Left renal pelvis (tissue), 4 donors: ENCODE measurements at regions not wholly inside any gene's neighbourhood (a gene's known extent, or its start where the extent isn't known, plus 50 kb on each side); places are given as distances from the start of the nearest gene placed in this dataset.

Experiments
- DNase-seq, 4 donors: peaks; one replicate each; pipeline ENCODE4 v3.0.0-alpha.2; 2013; ENCODE audit warnings: low read depth in 4 of 4, low spot score in 3 of 4

DNA sequence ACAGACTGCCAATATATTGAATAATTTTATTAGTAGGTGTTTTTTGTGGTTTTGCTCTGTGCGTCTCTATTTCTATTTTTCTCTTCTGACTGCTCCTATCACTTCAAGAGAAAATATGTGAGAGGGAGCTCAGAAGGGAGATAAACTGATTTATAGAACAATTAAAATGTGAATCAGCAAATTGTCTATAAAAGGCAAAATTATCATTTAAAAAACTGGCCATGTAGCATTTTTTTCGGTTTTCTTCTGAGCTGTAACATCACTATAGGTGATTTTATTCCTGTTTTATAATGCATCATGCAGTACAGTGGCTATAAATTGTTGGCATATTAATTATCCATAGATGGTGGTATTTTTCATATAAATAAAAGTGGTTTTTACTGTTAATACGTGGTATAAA, 416.5 kb downstream of the DOK5 start:
- no peak for DNase-seq

GRCh38 chr20:54879393-54879792, 404.0 kb downstream of the DOK5 start:
- no peak for DNase-seq

GRCh38 chr20:54875307-54875706, 399.9 kb downstream of the DOK5 start:
- no peak for DNase-seq

DNA sequence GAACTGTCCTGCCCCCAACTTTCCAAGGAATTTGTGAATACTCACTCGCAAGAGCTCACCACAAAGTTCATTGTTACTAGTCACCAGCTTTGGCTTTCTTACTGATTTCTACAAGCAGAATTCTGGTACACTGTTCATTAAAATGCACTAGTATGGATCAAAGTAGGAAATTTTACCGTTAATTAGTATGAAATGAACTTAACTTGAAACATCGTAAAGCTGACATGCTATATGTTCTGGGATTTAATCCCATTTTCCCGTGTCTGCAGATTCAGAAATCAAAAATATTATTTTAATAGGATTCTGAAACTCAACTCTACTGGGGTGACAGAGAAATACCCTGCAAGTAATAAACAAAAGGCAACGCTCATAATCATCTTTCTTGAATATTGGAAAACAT, 399.3 kb downstream of the DOK5 start:
- no peak for DNase-seq

DNA sequence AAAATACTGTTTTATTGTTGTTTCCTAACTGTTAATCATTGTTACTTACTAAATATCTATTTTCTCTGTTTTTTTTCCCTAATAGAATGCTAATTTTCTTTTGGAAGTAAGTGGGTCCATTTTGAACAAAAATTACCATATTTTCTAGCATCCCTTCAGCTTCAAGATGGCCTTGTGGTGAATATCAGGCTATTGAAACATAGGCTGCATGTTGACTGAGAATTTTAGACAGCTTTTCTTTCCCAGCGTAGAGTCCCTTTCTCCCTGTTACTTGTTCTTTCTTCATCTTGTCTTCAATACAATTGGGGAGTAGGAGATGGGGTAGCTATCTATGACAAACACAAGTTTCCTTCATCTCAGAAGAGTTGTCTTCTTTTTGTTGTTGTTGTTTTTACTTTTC, 397.0 kb downstream of the DOK5 start:
- DNase-seq: no peak

DNA sequence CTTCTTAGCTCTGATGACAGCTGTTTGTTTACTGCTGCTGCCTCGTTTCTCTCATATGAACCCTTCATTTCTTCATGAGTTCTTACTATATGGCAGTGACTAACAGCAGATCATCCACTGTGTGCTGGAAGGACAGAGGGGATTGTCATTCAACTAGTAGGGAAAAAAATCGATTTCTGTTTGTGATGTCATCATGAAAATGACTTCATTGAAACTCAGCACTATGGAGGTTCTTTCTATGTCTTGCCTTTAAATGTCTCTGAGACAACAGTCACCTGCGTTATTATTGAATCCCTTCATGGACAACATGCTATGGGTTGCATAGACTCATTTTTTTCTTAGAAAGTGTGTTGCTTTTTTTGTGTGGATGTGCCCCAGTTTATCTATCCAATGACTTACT, 394.4 kb downstream of the DOK5 start:
- DNase-seq: no peak

DNA sequence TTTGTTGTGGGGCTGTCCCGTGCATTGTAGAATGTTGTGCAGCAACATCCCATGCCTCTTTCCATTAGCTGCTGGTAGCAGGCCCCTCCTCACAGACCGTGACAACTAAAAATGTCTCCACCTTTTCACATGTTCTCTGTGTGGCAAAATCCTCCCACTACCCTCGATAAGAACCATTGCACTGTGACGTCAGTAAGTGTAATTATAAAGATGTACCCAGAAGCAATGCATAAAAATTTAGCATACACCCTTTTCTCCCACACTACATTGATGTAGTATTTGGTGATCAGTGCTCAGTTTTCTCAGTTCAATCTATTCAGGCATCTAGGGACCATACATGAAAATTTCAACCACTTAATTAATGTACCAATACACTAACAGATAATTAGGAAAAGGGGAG, 389.9 kb downstream of the DOK5 start:
- DNase-seq: no peak

DNA sequence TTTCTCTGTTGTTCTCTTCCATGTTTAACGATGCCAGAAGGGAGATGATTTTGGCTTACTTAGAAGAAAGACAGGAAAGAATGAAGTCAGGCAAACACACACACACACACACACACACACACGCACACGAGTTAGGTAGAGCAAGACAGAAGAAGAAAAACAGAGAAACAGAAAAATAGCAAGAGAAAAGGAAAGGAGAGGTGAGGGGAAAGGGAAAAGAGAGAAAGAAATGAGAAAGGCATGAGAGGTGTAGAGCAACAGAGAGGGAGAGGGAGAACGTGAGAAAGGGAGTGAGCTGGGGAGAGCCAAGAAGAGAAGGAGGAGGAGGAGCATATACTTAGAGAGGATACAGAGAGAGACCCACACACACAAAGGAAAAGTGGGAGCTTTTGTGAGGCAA, 385.3 kb downstream of the DOK5 start:
- DNase-seq: no peak

DNA sequence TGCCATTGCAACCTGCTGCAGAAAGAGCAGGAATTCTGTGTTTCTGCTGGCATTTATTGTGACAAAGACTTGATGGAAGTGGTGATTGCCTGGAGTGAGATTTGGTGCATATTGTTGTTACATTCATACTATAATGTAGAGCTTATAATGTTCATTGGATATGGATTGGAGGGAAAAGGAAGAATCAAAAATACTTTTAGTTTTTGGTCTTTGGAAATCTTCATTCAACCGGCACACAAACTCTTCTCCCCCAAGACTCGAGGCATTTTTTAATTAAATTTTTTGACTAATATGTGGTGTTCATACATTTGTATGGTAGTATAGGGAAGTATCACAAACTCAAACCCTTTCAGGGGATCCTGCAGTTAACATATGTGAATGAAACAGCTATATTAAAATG, 380.8 kb downstream of the DOK5 start:
- no peak for DNase-seq

GRCh38 chr20:54849741-54850140, 374.3 kb downstream of the DOK5 start:
- DNase-seq: no peak

DNA sequence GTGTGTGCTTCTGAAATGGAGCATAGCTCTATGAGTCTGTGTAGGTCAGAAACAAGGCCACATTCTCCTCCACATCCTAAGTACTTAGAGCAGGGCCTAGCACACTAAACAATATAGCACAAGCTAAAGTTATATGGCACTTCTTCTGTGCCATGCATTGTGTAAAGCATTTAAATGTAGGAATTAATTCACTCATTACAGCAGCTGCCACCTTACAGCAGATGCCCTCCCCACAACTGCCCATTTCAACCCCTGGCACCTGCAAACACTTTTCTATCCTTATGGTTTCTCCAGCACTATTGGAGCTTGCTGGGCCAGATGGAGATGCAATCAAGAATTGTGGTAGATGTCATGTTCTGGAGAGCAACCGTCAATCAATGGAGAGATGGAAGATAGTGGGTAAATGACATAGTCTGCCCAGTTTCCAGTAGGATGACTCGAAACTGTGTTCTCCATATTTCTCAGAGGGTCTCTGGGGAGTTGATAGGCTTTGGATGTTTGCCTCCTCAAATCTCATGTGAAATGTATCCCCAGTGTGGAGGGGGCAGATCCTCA, 373.7 kb downstream of the DOK5 start:
- no peak for DNase-seq

- DNase-seq: no peak
Observed at GRCh38 chr20:54848262-54848661, 372.9 kb downstream of the DOK5 start.

DNA sequence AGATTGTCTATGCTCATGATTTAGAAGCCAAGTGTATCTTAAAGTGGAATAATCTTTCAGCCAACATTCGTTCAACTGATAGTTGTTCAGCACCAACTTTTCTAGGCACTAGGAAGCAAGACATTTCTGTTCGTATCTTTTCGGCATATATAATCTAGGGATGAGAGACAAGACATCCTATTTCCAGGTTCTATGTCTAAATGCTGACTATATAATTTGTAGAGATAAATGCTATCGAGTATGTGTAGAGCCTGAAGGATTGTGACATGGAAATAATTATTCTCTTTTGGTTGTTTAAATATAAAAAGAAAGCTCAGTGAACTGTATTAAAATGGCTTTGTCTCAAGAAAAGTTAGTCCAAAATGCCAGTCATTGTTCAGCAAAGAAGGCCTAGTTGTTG, 371.6 kb downstream of the DOK5 start:
- DNase-seq: no peak

GRCh38 chr20:54844346-54844745, 369.0 kb downstream of the DOK5 start:
- no peak for DNase-seq

GRCh38 chr20:54843865-54844264, 368.5 kb downstream of the DOK5 start:
- no peak for DNase-seq

GRCh38 chr20:54843431-54843830, 368.0 kb downstream of the DOK5 start:
- DNase-seq: no peak

- DNase-seq: no peak
Observed at GRCh38 chr20:54839224-54839623, 363.8 kb downstream of the DOK5 start.

DNA sequence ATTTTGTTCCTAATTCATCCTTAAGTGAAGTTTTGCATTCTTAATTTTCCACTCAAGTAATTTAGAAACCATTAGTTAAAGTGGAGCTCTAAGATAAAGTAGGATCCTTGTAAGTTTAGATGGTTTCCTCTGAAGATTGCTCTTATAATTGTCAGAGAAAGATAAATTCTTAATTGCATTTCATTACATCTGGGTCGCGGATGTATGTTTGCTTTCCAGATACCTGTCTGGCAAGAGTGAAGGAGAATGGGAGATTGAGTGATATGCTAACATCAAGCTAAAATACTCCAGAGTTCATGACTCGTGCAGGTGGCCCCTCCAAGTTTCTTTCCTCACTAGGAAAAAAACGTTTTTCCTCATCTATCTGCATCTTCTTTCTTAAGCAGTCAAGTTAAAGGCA, 361.8 kb downstream of the DOK5 start:
- no peak for DNase-seq

DNA sequence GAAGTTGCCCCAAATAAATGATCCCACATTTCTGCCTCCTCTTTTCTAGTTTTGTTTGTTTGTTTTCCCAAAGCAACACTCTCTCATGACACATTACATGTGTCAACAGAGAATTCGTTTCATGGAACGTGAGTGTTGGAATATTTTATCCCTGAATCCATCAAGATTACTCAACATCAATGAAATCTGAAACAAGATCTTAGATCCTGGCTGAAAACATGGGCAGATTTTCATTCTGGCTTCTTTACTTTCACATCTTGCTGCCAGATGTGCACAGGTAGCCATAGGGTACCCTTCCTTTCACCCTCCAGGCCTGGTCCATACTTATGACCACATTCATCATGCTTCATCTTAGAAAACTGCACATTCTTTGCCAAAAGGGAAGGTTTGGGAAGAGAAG, 347.0 kb downstream of the DOK5 start:
- no peak for DNase-seq

DNA sequence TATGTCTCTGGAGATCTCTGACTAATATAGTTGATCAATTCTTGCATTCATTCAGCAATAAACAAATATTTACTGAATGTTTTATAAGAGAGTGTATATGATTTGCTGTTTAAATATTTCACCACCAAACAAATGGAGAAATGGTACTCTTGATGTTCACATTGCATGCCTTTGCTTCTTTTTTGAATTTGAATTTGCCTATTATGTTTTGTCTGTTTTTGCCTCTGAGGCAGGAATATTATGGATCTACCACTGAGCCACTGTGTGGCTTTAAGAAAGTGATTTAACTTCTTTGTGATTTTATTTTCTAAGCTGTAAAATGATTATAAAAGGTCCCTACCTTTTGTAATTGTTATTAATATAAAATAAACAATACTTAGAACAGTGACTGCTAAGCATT, 345.0 kb downstream of the DOK5 start:
- DNase-seq: no peak

GRCh38 chr20:54806462-54806861, 331.1 kb downstream of the DOK5 start:
- DNase-seq: no peak

- no peak for DNase-seq
Observed at GRCh38 chr20:54794874-54795273, 319.5 kb downstream of the DOK5 start.

GRCh38 chr20:54794110-54794509, 318.7 kb downstream of the DOK5 start:
- no peak for DNase-seq
